K562 (cell line): ENCODE measurements at regions not wholly inside any gene's neighbourhood (a gene's known extent, or its start where the extent isn't known, plus 50 kb on each side); places are given as distances from the start of the nearest gene placed in this dataset.

Source experiments
- ATAC-seq: fragments of 200-7000 bp; cut with Tn5 transposase; 3 replicates; pipeline ENCODE4 v1.9.1; 2020; ENCODE audit warnings: moderate library complexity
- BruUV-seq: library from RNA; stranded (reverse); fragments of 400-500 nt; replicated peaks from 2 replicates; lab custom pipeline; 2021; lab: Mats Ljungman, UMichigan
- CTCF ChIA-PET: fragments of 300-600 bp; formaldehyde crosslinking; extraction: SDS; loops from one replicate; lab custom pipeline; 2021; ENCODE audit warnings: low intra/inter-chr PET ratio; lab: Yijun Ruan, JAX
- POLR2A ChIA-PET: fragments of 300-600, 350-650 bp; sonication (Branson Sonifier 250); formaldehyde crosslinking; extraction: SDS; loops from one replicate; lab custom pipeline; 2021; ENCODE audit warnings: antibody characterized with exemption, inconsistent platforms; lab: Yijun Ruan, JAX
- DNase-seq, 4 experiments: peaks; one replicate each; pipeline versions ENCODE4 v3.0.0 to v3.0.0-alpha.2; 2011 to 2018; ENCODE audit warnings: low spot score in 3 of 4, mixed read lengths in 3 of 4; ENCODE audit errors: extremely low read depth in 1 of 4
- FAIRE-seq: peaks from 2 replicates; lab custom pipeline; 2011; peaks lifted over from hg19 to GRCh38; lab: Jason Lieb, UNC
- H2AFZ ChIP-seq: 2 replicates; pipeline ENCODE4 v1.6.0; 2011; ENCODE audit warnings: low read depth, low read length, control low read depth, inconsistent platforms
- H3K27ac ChIP-seq: fragments of 200-600 bp; 3 replicates; pipeline ENCODE4 v1.8.0; 2011; ENCODE audit warnings: low read depth, mild to moderate bottlenecking, control low read depth, inconsistent platforms, low read length, moderate library complexity, mixed read lengths; ENCODE audit errors: extremely low read depth
- H3K27me3 ChIP-seq, 2 experiments: fragments of 300-600 bp in 1 of 2; 2 replicates in 1 of 2; 3 replicates in 1 of 2; pipeline versions ENCODE4 v1.6.0 to v1.8.0; 2011; ENCODE audit warnings: inconsistent platforms in 2 of 2, low read length in 2 of 2, mild to moderate bottlenecking in 1 of 2, mixed read lengths in 1 of 2, moderate library complexity in 1 of 2; ENCODE audit not compliant: control insufficient read depth in 2 of 2, insufficient read depth in 2 of 2
- H3K36me3 ChIP-seq: fragments of 300-600 bp; 3 replicates; pipeline ENCODE4 v1.8.0; 2011; ENCODE audit warnings: mild to moderate bottlenecking, low read length, inconsistent platforms; ENCODE audit not compliant: control insufficient read depth, insufficient read depth
- H3K4me1 ChIP-seq, 2 experiments: fragments of 200-600 bp in 1 of 2; replicated peaks in 1 of 2; 2 replicates in 1 of 2; 3 replicates in 1 of 2; pipeline versions ENCODE4 v1.5.1 to v1.8.0; 2011; ENCODE audit warnings: inconsistent platforms in 2 of 2, low read length in 2 of 2, mild to moderate bottlenecking in 1 of 2, mixed read lengths in 1 of 2, moderate library complexity in 1 of 2; ENCODE audit not compliant: control insufficient read depth in 2 of 2, insufficient read depth in 2 of 2
- H3K4me2 ChIP-seq: 2 replicates; pipeline ENCODE4 v1.6.1; 2011; ENCODE audit warnings: low read length, control low read depth, inconsistent platforms, mixed read lengths; ENCODE audit not compliant: insufficient read depth
- H3K4me3 ChIP-seq: fragments of 200-600 bp; sonication (generic), shearing (Covaris generic); 2 replicates; pipeline ENCODE4 v1.5.1; 2016; ENCODE audit warnings: control low read depth, inconsistent platforms
- H3K79me2 ChIP-seq: fragments of 200-600 bp; 3 replicates; pipeline ENCODE4 v1.8.0; 2011; ENCODE audit warnings: low read length, inconsistent platforms; ENCODE audit not compliant: control insufficient read depth, insufficient read depth
- H3K9ac ChIP-seq, 2 experiments: 2 replicates each; pipeline versions ENCODE4 v1.6.0 to v1.6.1; 2011; ENCODE audit warnings: low read depth in 2 of 2, low read length in 2 of 2, control low read depth in 1 of 2, inconsistent platforms in 1 of 2, mild to moderate bottlenecking in 1 of 2, mixed read lengths in 1 of 2; ENCODE audit not compliant: insufficient read depth in 1 of 2
- H3K9me1 ChIP-seq: one replicate; pipeline ENCODE4 v1.6.0; 2011; ENCODE audit warnings: inconsistent platforms, mild to moderate bottlenecking, low read length, moderate library complexity; ENCODE audit not compliant: control insufficient read depth, insufficient read depth
- H3K9me3 ChIP-seq: replicated peaks from 2 replicates; pipeline ENCODE4 v1.5.1; 2011; ENCODE audit warnings: low read depth, low read length, inconsistent platforms; ENCODE audit not compliant: control insufficient read depth, insufficient read depth
- H4K20me1 ChIP-seq: replicated peaks from 2 replicates; pipeline ENCODE4 v1.6.1; 2011; ENCODE audit warnings: low read length, inconsistent platforms, mixed read lengths; ENCODE audit not compliant: control insufficient read depth, insufficient read depth
- CHD1 ChIP-seq: fragments of 200-600 bp; sonication (generic); IDR thresholded peaks from one replicate; pipeline ENCODE4 v1.6.1; 2012; ENCODE audit warnings: mild to moderate bottlenecking, moderate library complexity, low read length, inconsistent platforms
- GABPA ChIP-seq: fragments of 200-800 bp; sonication (Bioruptor generic); conservative IDR thresholded peaks from 2 replicates; pipeline ENCODE4 v1.6.1; 2016; ENCODE audit warnings: low read depth, missing genetic modification characterization, missing compliant biosample characterization
- JUN ChIP-seq, 2 experiments: sonication (generic) in 1 of 2; formaldehyde crosslinking in 1 of 2; IDR thresholded peaks; 2 replicates each; pipeline versions ENCODE4 v1.6.1 to v1.8.0; 2012 to 2022; ENCODE audit warnings: borderline replicate concordance in 2 of 2, mild to moderate bottlenecking in 2 of 2, improper control_type of control experiment in 1 of 2, low read depth in 1 of 2, low read length in 1 of 2, missing genetic modification reagents in 1 of 2
- MEF2A ChIP-seq: IDR thresholded peaks from 2 replicates; pipeline ENCODE4 v1.6.1; 2011; ENCODE audit warnings: low read depth, mild to moderate bottlenecking, low read length, moderate library complexity; ENCODE audit not compliant: control insufficient read depth
- NCOA4 ChIP-seq: fragments of 450-650 bp; IDR thresholded peaks from 2 replicates; pipeline ENCODE4 v1.6.1; 2018; ENCODE audit warnings: mild to moderate bottlenecking; ENCODE audit not compliant: partially characterized antibody
- NR2F6 ChIP-seq: fragments of 450-650 bp; formaldehyde crosslinking; IDR thresholded peaks from 2 replicates; pipeline ENCODE4 v1.4.0; 2020; ENCODE audit warnings: mild to moderate bottlenecking
- POLR2AphosphoS2 ChIP-seq: IDR thresholded peaks from 2 replicates; pipeline ENCODE4 v1.6.1; 2012; ENCODE audit warnings: low read length, improper control_type of control experiment
- SLC30A9 ChIP-seq: fragments of 250-450 bp; sonication (Bioruptor Pico); IDR thresholded peaks from 2 replicates; pipeline ENCODE4 v1.8.0; 2022; ENCODE audit warnings: mild to moderate bottlenecking, moderate library complexity
- SMAD2 ChIP-seq: fragments of 150-350 bp; IDR thresholded peaks from 2 replicates; pipeline ENCODE4 v1.6.1; 2014; ENCODE audit warnings: low read depth, mild to moderate bottlenecking, low read length
- SMARCC2 ChIP-seq: fragments of 450-650 bp; IDR thresholded peaks from 2 replicates; pipeline ENCODE4 v1.6.1; 2017; ENCODE audit warnings: antibody characterized with exemption, moderate library complexity, mild to moderate bottlenecking, low read depth
- TBL1XR1 ChIP-seq, 2 experiments: IDR thresholded peaks; 2 replicates each; pipeline ENCODE4 v1.6.1; 2012; ENCODE audit warnings: improper control_type of control experiment in 2 of 2, low read length in 2 of 2, mild to moderate bottlenecking in 1 of 2
- YY1 ChIP-seq, 3 experiments: IDR thresholded peaks; 2 replicates each; pipeline ENCODE4 v1.6.1; 2011; ENCODE audit warnings: low read length in 2 of 3, mild to moderate bottlenecking in 2 of 3, moderate library complexity in 2 of 3, borderline replicate concordance in 1 of 3, control low read depth in 1 of 3, low read depth in 1 of 3; ENCODE audit not compliant: insufficient read depth in 3 of 3, insufficient replicate concordance in 2 of 3, control insufficient read depth in 1 of 3, insufficient read length in 1 of 3; ENCODE audit errors: extremely low read depth in 1 of 3
- ZBTB5 ChIP-seq: fragments of 450-650 bp; IDR thresholded peaks from 2 replicates; pipeline ENCODE4 v1.6.1; 2017; ENCODE audit warnings: antibody characterized with exemption
- ZNF41 ChIP-seq: fragments of 250-450 bp; sonication (Bioruptor Pico); conservative IDR thresholded peaks from 2 replicates; pipeline ENCODE4 v1.4.0; 2020; ENCODE audit warnings: mild to moderate bottlenecking
- ZNF780A ChIP-seq: fragments of 250-450 bp; sonication (Bioruptor Pico); IDR thresholded peaks from 2 replicates; pipeline ENCODE4 v1.5.0; 2021; ENCODE audit warnings: mild to moderate bottlenecking
- WGBS: fragments of 100-300 bp; shearing (Covaris generic); methylation state at CpG from one replicate; pipeline ENCODE4 v1.1.6; 2016; ENCODE audit warnings: low coverage, mixed read lengths; ENCODE audit not compliant: insufficient coverage; ENCODE audit errors: missing lambda C conversion rate; 5-methylcytosine and 5-hydroxymethylcytosine counted together
- in situ Hi-C: fragments of 300-500 bp; cut with MboI; formaldehyde crosslinking; loops from 4 replicates; pipeline ENCODE4 v1.15.0; 2018; ENCODE audit warnings: inconsistent platforms, mixed read lengths
- intact Hi-C: fragments of 100-400 bp; cut with micrococcal nuclease; formaldehyde crosslinking; loops from 2 replicates; pipeline ENCODE4 v1.14.2; 2022
- TF ChIP-seq, protein P1 (sequence below): sonication (generic); formaldehyde crosslinking; IDR thresholded peaks from 2 replicates; pipeline ENCODE4 v1.8.0; 2022; ENCODE audit warnings: mild to moderate bottlenecking, missing genetic modification reagents

DNA sequence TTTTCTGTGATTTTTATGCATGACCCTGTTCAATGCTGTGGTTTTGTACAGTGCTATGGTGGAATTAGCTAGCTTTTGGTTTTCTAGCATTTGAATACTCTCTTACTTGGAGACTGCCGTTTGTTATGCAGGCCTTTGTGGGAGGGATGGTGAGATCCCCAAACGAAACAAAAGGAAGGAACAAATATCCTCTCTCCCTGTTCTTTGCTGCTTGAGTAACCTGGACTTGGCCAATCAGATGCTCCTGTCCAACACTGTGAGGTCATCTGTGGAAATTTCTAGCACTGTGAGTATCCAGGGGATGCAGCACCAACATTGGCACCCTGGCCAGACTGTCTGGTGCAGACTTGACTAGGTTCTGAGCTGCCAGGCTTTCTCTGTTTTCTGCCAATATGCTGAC lies 314.4 kb downstream of the ANKRD30A start:
- Histone ChIP-seq H3K36me3 (no peaks in the 10 kb centered on the region), H3K4me3 (no peak overlapping the region), H3K4me2 (no peak overlapping the region), H3K27ac (no peak overlapping the region), H3K4me1 (no peaks in the 10 kb centered on the region), H3K27me3 (no peaks in the 10 kb centered on the region), H3K9me1 (no peaks in the 10 kb centered on the region), H4K20me1 (no peaks in the 10 kb centered on the region), H3K9ac (no peak overlapping the region), H3K9me3 (no peaks in the 10 kb centered on the region), H2AFZ (no peak overlapping the region), H3K79me2 (no peaks in the 10 kb centered on the region)
- FAIRE-seq (no peak), ATAC-seq (no peak), DNase-seq (no peak)
- POLR2A ChIA-PET: no interaction called here
- intact Hi-C loops: no loop called here
- 0% methylated on average over 2 of the region's 2 CpGs for WGBS
- in situ Hi-C loops: no loop called here
- BruUV-seq: no TSS peak
- CTCF ChIA-PET: no interaction called here
- TF ChIP-seq ZBTB5 (no peak), JUN (IDR thresholded peaks at IDR 0.05; ENCODE audit: borderline replicate concordance, low read depth, low read length) (no peak), JUN (CRISPR knock-in tag; IDR thresholded peaks at IDR 0.05; ENCODE audit: borderline replicate concordance) (no peak), SMARCC2 (no peak), NR2F6 (CRISPR knock-in tag) (no peak), ZNF41 (CRISPR knock-in tag) (no peak), YY1 (IDR thresholded peaks at IDR 0.05; ENCODE audit: borderline replicate concordance in 1 of 3, control insufficient read depth in 1 of 3, extremely low read depth in 1 of 3, insufficient read depth in 3 of 3, insufficient read length in 1 of 3, insufficient replicate concordance in 2 of 3, low read depth in 1 of 3, low read length in 2 of 3) (no peak), POLR2AphosphoS2 (no peak), SLC30A9 (CRISPR knock-in tag) (no peak), SMAD2 (no peak), MEF2A (no peak), TBL1XR1 (IDR thresholded peaks at IDR 0.05; ENCODE audit: low read length in 2 of 2) (no peak), NCOA4 (no peak), GABPA (tag) (no peak), CHD1 (no peak), ZNF780A (CRISPR knock-in tag) (no peak)
- TF ChIP-seq, protein P1, sequence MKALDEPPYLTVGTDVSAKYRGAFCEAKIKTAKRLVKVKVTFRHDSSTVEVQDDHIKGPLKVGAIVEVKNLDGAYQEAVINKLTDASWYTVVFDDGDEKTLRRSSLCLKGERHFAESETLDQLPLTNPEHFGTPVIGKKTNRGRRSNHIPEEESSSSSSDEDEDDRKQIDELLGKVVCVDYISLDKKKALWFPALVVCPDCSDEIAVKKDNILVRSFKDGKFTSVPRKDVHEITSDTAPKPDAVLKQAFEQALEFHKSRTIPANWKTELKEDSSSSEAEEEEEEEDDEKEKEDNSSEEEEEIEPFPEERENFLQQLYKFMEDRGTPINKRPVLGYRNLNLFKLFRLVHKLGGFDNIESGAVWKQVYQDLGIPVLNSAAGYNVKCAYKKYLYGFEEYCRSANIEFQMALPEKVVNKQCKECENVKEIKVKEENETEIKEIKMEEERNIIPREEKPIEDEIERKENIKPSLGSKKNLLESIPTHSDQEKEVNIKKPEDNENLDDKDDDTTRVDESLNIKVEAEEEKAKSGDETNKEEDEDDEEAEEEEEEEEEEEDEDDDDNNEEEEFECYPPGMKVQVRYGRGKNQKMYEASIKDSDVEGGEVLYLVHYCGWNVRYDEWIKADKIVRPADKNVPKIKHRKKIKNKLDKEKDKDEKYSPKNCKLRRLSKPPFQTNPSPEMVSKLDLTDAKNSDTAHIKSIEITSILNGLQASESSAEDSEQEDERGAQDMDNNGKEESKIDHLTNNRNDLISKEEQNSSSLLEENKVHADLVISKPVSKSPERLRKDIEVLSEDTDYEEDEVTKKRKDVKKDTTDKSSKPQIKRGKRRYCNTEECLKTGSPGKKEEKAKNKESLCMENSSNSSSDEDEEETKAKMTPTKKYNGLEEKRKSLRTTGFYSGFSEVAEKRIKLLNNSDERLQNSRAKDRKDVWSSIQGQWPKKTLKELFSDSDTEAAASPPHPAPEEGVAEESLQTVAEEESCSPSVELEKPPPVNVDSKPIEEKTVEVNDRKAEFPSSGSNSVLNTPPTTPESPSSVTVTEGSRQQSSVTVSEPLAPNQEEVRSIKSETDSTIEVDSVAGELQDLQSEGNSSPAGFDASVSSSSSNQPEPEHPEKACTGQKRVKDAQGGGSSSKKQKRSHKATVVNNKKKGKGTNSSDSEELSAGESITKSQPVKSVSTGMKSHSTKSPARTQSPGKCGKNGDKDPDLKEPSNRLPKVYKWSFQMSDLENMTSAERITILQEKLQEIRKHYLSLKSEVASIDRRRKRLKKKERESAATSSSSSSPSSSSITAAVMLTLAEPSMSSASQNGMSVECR (CRISPR knock-in tag): no peak
